PFSK-1 (cell line): ENCODE measurements at regions not wholly inside any gene's neighbourhood (a gene's known extent, or its start where the extent isn't known, plus 50 kb on each side); places are given as distances from the start of the nearest gene placed in this dataset.

Experiments used
- FOXP2 ChIP-seq: optimal IDR thresholded peaks from 2 replicates; pipeline ENCODE3; 2011; ENCODE audit warnings: borderline replicate concordance, control low read depth, inconsistent platforms; ENCODE audit not compliant: insufficient read depth; ENCODE audit errors: extremely low read length, extremely low read depth
- POLR2AphosphoS5 ChIP-seq: IDR thresholded peaks from 2 replicates; pipeline ENCODE4 v1.6.1; 2012; ENCODE audit warnings: low read depth, mild to moderate bottlenecking, control low read depth, low read length, moderate library complexity
- SIN3A ChIP-seq: IDR thresholded peaks from 2 replicates; pipeline ENCODE4 v1.6.1; 2012; ENCODE audit warnings: mild to moderate bottlenecking, low read length, moderate library complexity, borderline replicate concordance; ENCODE audit not compliant: insufficient read depth
- TAF1 ChIP-seq: IDR thresholded peaks from 2 replicates; pipeline ENCODE4 v1.6.1; 2012; ENCODE audit warnings: low read length, control low read depth, borderline replicate concordance; ENCODE audit not compliant: insufficient read depth
- TF ChIP-seq, protein P1 (sequence below), 2 experiments: IDR thresholded peaks; 2 replicates each; pipeline versions ENCODE4 v1.6.1 to v1.8.0; 2011 to 2012; ENCODE audit warnings: low read depth in 2 of 2, low read length in 2 of 2, control low read depth in 1 of 2, inconsistent platforms in 1 of 2, mild to moderate bottlenecking in 1 of 2, moderate library complexity in 1 of 2; ENCODE audit not compliant: insufficient read depth in 1 of 2

DNA sequence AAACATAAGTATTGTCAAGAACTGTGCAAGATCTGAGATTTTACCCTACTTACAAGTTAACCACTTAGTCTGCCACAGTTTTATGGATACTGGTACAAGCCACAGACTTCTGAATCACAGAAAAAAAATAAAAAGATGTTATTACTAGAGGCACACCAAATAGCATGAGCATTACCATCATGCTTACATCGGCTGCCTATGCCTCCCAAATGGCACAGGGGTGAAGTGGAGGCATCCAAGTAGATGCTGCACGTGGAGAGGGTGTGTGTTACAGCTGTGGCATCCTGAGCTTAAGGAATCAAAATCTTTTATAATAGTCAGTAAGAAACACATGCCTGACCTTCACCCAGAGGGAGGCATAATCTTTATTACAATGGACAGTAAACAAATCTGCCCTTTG, 207.8 kb downstream of the TFEC start:
- TF ChIP-seq, protein P1, sequence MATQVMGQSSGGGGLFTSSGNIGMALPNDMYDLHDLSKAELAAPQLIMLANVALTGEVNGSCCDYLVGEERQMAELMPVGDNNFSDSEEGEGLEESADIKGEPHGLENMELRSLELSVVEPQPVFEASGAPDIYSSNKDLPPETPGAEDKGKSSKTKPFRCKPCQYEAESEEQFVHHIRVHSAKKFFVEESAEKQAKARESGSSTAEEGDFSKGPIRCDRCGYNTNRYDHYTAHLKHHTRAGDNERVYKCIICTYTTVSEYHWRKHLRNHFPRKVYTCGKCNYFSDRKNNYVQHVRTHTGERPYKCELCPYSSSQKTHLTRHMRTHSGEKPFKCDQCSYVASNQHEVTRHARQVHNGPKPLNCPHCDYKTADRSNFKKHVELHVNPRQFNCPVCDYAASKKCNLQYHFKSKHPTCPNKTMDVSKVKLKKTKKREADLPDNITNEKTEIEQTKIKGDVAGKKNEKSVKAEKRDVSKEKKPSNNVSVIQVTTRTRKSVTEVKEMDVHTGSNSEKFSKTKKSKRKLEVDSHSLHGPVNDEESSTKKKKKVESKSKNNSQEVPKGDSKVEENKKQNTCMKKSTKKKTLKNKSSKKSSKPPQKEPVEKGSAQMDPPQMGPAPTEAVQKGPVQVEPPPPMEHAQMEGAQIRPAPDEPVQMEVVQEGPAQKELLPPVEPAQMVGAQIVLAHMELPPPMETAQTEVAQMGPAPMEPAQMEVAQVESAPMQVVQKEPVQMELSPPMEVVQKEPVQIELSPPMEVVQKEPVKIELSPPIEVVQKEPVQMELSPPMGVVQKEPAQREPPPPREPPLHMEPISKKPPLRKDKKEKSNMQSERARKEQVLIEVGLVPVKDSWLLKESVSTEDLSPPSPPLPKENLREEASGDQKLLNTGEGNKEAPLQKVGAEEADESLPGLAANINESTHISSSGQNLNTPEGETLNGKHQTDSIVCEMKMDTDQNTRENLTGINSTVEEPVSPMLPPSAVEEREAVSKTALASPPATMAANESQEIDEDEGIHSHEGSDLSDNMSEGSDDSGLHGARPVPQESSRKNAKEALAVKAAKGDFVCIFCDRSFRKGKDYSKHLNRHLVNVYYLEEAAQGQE (IDR thresholded peaks at IDR 0.05; ENCODE audit: insufficient read depth in 1 of 2, low read depth in 2 of 2, low read length in 2 of 2) = no peak
- TF ChIP-seq FOXP2 = no peak
- TF ChIP-seq TAF1 = no peak
- TF ChIP-seq POLR2AphosphoS5 = no peak
- no peak for TF ChIP-seq SIN3A
